Activated T-cell treated with anti-CD3 and anti-CD28 coated beads for 48 hours (primary cell): ENCODE measurements at regions not wholly inside any gene's neighbourhood (a gene's known extent, or its start where the extent isn't known, plus 50 kb on each side); places are given as distances from the start of the nearest gene placed in this dataset.
"Not testable (repeated sequence)": the region's sequence is repeated elsewhere in the genome, so short reads cannot be mapped to it uniquely, and the experiment has no call there.

Source experiments
- DNase-seq: peaks from one replicate; pipeline ENCODE4 v3.0.0-alpha.2; 2020; ENCODE audit warnings: low read depth

- not testable (repeated sequence) for DNase-seq
These were observed 233.4 kb downstream of the GOLGA6L6 start for GRCh38 chr15:20308027-20308690.

- not testable (repeated sequence) for DNase-seq
These were observed 234.5 kb downstream of the GOLGA6L6 start for GRCh38 chr15:20307137-20307536.

DNA sequence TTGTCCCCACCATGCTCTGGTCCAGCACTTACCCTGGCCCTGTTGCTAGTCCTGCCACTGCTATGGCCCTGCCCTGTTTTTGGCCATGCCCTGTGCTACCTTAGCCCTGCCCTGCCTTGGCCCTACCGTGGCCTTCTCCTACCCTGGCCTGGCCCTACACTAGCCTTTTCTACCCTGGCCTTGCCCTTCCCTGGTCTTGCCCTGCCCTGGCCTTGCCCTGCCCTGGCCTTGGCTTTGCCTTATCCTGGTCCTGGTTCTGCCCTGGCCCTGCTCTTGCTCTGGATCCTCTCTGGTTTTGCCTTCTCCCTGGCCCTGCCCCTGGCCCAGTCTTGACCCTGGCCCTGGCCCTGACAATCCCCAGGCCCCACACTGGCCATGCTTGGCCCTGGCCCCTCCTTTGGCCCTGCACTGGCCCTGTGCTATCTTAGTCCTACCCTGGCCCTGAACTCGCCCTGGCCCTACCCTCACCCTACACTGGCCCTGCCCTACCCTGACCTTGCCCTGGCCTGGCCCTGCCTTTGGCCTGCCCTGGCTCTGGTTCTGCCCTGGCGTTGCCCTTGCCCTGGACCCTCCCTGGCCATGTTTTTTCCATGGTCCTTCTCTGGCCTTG lies 235.0 kb downstream of the GOLGA6L6 start:
- not testable (repeated sequence) for DNase-seq

GRCh38 chr15:20305912-20306311 lies 235.7 kb downstream of the GOLGA6L6 start:
- not testable (repeated sequence) for DNase-seq

GRCh38 chr15:20305015-20305465 lies 236.6 kb downstream of the GOLGA6L6 start:
- not testable (repeated sequence) for DNase-seq

DNA sequence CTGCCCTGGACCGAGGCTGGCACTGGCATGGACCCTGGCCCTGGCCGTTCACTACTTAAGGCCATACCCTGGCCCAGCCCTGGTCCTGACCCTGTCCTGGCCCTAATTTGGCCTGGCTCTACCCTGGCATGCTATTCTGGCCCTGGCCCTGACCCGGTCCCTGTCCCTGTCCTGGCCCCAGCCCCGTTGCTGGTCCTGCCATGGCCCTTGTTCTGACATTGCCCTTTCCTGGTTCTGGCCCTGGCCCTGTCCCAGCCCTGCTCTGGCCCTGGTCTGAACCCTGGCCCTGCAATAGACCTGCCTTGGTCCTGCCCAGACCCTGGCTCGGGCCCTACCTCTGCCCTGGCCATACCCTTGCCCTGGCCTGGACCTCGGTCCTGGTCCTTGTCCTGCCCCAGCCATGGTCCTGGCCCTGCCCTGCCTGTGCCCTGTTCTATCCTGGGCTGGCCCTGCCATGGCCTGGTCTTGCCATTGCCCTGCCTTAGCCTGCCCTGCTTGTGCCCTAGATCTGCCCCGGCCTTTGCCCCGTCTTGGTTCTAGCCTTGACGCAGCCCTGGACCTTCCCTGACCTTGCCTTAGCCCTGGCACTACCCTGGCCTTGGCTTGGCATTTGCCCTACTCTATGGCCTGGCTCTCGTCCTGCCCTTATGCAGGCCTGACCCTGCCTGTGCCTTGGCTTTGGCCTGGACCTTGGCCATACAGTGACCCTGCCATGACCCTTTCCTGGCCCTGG lies 237.2 kb downstream of the GOLGA6L6 start:
- DNase-seq = not testable (repeated sequence)

DNA sequence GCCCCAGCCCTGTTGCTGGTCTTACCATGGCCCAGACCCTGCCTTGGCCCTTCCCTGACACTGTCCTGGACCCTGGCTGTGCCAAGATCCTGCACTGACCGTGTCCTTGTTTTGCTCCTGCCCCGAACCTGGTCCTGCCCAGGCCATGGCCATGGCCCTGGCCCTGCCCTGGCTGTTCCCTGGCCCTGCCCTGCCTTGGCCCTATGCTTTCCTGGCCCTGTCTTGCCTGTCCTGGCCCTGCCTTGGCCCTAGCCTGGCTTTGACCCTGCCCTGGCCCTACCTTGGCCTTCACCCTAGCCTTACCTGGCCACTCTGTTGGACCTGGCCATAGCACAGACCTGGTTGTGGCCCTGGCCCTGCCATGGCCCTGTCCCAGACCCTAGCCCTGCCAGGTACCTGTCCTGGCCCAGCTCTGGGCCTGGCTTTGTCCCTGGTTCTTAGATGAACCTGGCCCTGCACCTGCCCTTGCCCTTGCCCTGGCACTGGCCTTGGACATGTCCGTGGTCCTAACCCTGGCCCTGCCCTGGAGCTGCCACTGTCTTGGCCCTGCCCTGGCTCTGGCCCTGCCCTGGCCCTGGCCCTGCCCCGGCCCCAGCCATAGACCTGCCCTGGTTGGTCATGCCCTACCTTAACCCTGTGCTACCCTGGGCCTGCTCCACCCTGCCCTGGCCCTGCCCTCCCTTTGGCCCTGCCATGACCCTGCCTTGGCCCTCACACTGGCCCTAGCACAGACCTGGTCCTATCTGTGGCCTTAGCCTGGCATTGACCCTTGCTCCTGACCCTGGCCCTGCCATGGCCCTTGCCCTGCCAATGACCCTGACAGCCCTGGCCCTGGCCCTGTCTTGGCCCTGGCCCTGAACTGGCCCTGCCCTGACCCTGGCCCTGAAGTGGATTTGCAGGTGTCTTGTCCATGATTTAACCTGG lies 238.1 kb downstream of the GOLGA6L6 start:
- DNase-seq = not testable (repeated sequence)

- not testable (repeated sequence) for DNase-seq
These were observed 239.2 kb downstream of the GOLGA6L6 start for GRCh38 chr15:20302141-20303069.

GRCh38 chr15:20301471-20302081 lies 240.0 kb downstream of the GOLGA6L6 start:
- DNase-seq = not testable (repeated sequence)

DNA sequence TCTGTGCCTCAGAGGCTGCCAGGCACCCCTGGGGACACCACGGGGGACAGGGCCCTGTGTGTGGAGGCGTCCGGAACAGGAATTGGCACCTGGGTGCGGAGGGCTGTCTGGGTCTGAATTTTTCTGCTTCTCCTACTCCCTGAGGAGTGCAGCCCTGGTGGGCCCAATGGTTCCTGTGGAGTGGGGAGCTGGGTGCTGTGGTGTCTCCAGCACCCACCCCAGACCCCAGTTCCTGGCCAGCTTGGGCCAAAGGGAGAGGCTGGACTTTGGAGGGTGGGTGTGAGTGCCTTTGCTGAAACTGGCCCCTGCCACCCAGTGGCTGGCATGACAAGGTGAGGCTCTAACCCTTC lies 240.6 kb downstream of the GOLGA6L6 start:
- DNase-seq = not testable (repeated sequence)

- not testable (repeated sequence) for DNase-seq
These were observed 241.1 kb downstream of the GOLGA6L6 start for GRCh38 chr15:20300351-20301040.

GRCh38 chr15:20297603-20298123 lies 243.9 kb downstream of the GOLGA6L6 start:
- DNase-seq = not testable (repeated sequence)

GRCh38 chr15:20296261-20296660 lies 245.3 kb downstream of the GOLGA6L6 start:
- not testable (repeated sequence) for DNase-seq

DNA sequence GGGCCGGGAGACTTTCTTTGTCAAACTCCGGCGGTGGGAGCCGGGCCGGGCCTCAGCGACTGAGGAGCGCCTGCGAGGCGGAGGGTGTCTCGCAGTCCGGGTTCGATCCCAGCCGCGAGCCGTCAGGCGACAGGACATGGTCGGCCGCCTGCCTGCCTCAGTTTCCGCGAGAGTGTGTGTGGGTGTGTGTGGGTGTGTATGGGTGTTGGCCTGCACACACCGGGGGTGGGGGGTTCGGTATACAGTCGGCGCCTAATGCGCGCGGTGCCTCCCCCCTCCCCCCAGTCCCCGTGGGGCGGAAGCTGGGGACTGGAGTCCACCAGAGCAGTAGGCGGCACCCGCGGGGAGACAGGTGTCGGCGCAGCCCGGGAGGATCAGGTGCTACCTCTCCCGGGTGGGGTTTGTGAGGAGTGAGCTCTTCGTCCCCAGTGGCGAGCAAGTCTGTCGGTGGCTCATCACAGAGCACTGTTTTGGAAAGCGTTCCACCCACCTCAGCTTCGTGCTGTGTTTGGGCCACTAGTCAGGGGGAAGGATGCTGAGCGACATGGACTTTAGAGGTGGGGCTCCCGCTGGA lies 246.3 kb downstream of the GOLGA6L6 start:
- no peak for DNase-seq

DNA sequence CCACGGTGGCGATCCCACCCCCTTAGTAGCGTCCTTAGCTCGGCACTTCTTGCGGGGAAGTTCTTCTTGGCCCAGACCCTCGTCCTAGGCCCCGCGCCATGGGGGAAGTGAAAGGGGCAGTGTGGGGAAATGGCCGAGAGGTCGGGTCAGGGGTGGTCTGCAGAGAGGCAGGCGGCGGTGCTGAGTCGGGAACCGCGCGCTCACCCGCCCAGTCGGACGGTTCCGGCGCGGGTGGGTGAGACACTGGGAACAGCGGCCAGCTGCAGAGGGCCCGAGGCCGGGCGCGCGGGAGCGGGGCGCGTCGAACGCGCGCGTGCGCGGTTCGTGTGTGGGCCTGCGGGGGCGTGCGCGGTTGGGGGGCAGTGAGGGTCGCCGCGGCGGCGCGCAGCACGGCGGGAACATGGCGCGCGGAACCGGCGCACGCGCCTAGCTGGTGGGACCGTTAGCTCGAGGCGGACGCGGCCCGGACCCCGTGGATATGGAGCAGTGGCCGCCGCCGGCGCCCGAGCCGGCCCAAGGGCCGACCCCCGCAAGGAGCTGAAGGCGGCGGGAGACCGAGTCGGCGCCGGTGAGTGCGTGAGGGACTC lies 246.9 kb downstream of the GOLGA6L6 start:
- DNase-seq = no peak

GRCh38 chr15:20292422-20293005 lies 249.1 kb downstream of the GOLGA6L6 start:
- not testable (repeated sequence) for DNase-seq

- not testable (repeated sequence) for DNase-seq
These were observed 250.0 kb downstream of the GOLGA6L6 start for GRCh38 chr15:20291616-20292015.

GRCh38 chr15:20290606-20291005 lies 251.0 kb downstream of the GOLGA6L6 start:
- not testable (repeated sequence) for DNase-seq
